ENCODE measurements at regions not wholly inside any gene's neighbourhood (a gene's known extent, or its start where the extent isn't known, plus 50 kb on each side); places are given as distances from the start of the nearest gene placed in this dataset.

DNA sequence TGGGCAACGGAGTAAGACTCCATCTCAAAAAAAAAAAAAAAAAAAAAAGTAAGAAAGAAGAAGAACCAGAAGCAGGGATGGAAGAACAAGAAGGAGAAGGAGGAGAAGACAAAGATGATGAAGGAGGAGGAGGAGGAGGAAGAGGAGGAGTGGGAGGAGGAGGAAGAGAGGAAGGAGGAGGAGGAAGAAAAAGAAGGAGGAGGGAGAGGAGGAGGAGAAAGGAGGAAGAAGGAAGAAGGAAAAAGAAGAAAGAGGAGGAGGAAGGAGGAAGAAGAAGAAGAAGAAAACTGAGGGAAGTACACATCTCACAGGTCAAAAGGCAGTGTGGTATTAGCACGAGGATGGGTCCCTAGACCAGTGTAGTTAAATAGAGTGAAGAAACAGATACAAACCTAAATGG lies 65.1 kb upstream of the SCAF8 start:
- no peak overlapping the region for H3K27ac ChIP-seq
- TF ChIP-seq, protein P1, sequence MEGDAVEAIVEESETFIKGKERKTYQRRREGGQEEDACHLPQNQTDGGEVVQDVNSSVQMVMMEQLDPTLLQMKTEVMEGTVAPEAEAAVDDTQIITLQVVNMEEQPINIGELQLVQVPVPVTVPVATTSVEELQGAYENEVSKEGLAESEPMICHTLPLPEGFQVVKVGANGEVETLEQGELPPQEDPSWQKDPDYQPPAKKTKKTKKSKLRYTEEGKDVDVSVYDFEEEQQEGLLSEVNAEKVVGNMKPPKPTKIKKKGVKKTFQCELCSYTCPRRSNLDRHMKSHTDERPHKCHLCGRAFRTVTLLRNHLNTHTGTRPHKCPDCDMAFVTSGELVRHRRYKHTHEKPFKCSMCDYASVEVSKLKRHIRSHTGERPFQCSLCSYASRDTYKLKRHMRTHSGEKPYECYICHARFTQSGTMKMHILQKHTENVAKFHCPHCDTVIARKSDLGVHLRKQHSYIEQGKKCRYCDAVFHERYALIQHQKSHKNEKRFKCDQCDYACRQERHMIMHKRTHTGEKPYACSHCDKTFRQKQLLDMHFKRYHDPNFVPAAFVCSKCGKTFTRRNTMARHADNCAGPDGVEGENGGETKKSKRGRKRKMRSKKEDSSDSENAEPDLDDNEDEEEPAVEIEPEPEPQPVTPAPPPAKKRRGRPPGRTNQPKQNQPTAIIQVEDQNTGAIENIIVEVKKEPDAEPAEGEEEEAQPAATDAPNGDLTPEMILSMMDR (conservative IDR thresholded peaks at IDR 0.05): no peak

DNA sequence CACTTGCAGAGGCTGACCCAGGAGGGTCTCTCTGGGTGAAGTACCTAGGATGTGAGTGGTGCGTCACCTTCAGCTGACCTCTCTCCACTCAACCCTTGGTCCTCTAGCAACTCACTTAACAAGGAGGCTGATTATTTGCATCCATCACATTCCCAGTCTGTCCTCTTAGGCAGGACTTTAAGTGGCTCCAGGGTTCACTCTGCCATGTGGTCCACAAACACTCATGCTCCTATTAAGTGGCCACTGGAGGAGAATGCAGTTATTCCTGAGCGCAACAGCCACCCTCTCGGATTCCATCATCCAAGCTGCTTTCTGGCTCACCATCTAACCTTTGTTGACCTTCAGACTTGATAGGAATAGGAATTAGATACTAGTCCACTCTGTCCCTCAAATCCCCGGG lies 61.1 kb upstream of the SCAF8 start:
- no peak overlapping the region for H3K27ac ChIP-seq
- TF ChIP-seq, protein P1 (conservative IDR thresholded peaks at IDR 0.05): no peak

- TF ChIP-seq, protein P1 (conservative IDR thresholded peaks at IDR 0.05): no peak
- peak overlapping the region; percentile 41 for H3K27ac ChIP-seq
These were observed 59.3 kb upstream of the SCAF8 start for GRCh38 chr6:154673919-154674318.

- TF ChIP-seq, protein P1 (conservative IDR thresholded peaks at IDR 0.05): peak; percentile 99
- H3K27ac ChIP-seq: no peak overlapping the region
These were observed 57.6 kb upstream of the SCAF8 start for GRCh38 chr6:154675602-154676088.

DNA sequence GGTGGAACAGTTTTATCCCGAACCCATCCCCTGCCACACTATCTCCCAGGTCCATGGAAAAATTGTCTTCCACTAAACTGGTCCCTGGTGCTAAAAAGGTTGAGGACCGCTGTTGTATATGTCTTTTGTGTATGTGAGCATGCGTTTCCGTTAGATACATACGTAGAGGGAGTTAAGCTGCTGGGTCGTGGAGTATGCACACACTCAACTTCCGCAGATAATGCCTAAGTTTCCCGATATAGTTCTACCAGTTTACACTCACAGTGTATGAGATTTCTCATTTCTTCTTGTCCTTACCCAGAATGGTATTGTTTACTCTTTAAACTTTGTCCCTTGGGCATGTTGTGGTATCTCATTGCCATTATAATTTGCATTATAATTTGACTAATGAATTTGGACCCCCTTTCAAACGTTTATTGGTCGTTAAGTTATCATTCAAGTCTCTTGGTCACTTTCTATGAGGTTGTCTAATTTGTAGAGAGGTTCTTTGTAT lies 50.5 kb upstream of the SCAF8 start:
- H3K27ac ChIP-seq: no peak overlapping the region
- TF ChIP-seq, protein P1 (conservative IDR thresholded peaks at IDR 0.05): no peak

Measured in VCaP (cell line).